HFF-Myc (cell line): ENCODE measurements at regions not wholly inside any gene's neighbourhood (a gene's known extent, or its start where the extent isn't known, plus 50 kb on each side); places are given as distances from the start of the nearest gene placed in this dataset.

Experiments
- DNase-seq: peaks from one replicate; pipeline ENCODE4 v3.0.0-alpha.2; 2011; ENCODE audit warnings: low read depth; ENCODE audit errors: extremely low read depth
- H3K4me3 ChIP-seq: replicated peaks from 2 replicates; pipeline ENCODE4 v1.5.1; 2011; ENCODE audit warnings: low read depth, mild to moderate bottlenecking, control low read depth, low read length
- CTCF ChIP-seq: IDR thresholded peaks from 2 replicates; pipeline ENCODE4 v1.5.1; 2012; ENCODE audit warnings: mild to moderate bottlenecking, low read depth, low read length, control low read depth; ENCODE audit errors: missing control alignments

- TF ChIP-seq CTCF = no peak
- no peak overlapping the region for H3K4me3 ChIP-seq
- no peak for DNase-seq
These were observed 1812.2 kb downstream of the BRINP3 start for GRCh38 chr1:188665477-188665876.

DNA sequence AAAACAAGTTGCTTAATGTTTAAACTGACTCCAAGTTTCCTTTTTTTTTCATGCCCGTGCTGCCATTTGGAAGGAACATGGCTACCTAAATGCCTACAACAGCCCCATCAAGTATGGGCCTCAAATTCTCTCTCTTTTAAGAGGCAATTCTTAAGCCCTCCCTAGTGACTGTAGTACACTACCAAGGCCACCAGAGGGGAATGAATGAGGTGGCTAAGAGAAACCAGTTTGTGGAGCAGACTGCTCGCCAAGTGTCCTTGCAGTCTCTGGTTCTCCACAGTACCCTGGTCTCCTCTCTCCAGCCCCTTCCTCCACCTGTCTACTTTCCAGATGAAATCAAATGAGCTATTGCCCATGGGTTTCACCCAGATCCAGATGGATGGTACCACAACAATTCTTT, 1809.6 kb downstream of the BRINP3 start:
- TF ChIP-seq CTCF = no peak
- DNase-seq = no peak
- no peak overlapping the region for H3K4me3 ChIP-seq

DNA sequence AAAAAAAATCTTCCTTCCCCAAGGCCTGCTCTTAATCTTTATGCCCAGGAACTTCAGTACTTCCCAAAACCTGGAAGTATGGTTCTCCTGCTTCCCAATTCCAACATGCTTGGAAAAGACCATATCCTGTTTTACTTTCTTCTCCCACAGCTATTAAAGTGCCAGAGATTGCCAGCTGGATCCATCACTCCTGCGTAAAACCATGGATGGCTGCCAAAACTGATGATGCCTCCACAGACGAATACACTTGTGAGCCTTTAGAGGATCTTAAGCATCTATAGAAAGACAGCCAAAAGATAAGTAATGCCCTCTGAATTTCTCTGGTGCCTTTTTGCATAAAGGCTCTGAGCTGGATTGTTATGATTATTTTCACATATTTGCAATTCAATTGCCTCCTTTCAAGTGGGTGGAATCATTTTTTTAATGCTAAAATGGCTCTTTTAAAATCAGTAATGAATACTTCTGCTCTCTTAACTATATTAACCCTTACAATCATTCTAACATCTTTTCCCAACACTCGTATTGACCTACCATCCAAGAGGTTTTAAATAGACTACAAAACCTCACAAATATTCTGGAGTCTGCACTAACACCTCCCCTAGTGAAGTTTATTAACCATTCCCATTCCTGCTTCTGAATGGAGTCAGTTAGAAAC, 1807.8 kb downstream of the BRINP3 start:
- no peak for DNase-seq
- H3K4me3 ChIP-seq = no peak overlapping the region
- TF ChIP-seq CTCF = no peak

DNA sequence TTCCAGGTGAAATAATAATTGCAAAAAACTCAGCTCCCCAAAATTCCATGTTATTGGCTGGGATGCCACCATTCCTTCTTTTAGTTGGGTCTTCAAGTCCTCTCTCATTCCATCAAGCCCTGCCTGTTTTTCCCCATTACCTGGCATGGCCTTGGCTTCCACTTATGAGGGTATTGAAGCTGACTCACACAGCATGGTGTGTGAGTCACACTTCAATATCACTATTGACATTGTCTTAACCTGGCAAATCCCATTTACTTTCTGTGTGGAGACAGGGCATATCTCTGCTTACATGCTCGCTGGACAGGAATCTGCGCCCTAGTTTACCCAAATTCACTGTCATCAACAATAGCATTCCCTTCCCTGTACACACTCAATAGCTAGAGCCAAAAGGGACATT, 1806.8 kb downstream of the BRINP3 start:
- DNase-seq = no peak
- no peak overlapping the region for H3K4me3 ChIP-seq
- no peak for TF ChIP-seq CTCF

- H3K4me3 ChIP-seq = no peak overlapping the region
- no peak for TF ChIP-seq CTCF
- no peak for DNase-seq
These were observed 1805.5 kb downstream of the BRINP3 start for GRCh38 chr1:188672153-188672552.

- DNase-seq = no peak
- no peak overlapping the region for H3K4me3 ChIP-seq
- TF ChIP-seq CTCF = no peak
These were observed 1788.1 kb downstream of the BRINP3 start for GRCh38 chr1:188689542-188689941.

DNA sequence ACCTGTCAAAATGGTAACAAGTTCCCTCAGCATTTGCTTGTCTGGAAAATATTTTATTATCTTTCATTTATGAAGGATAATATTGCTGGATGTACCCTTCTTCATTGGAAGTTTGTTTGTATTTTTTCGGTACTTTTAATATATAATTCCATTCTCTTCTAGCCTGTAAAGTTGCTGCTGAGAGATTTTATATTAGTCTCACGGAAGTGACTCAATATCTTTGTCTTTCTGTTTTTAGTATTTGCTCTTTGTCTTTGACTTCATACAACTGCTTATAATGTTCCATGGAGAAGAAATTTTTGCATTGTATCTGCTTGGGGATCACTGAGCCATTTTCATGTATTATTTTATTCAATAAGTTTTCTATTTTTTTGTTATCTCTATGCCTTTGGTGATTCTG, 1777.5 kb downstream of the BRINP3 start:
- no peak for DNase-seq
- TF ChIP-seq CTCF = no peak

More for the DNA sequence above, 1777.5 kb downstream of the BRINP3 start:
- H3K4me3 ChIP-seq = no peak overlapping the region
